ENCODE measurements at regions not wholly inside any gene's neighbourhood (a gene's known extent, or its start where the extent isn't known, plus 50 kb on each side); places are given as distances from the start of the nearest gene placed in this dataset.
A peak's percentile ranks its signal among the peaks of the same experiment; 100 is the strongest.

- 83 to 90% (median 86%) methylated on average over 6 to 14 of the region's 14 CpGs for WGBS, 4 donors
- Histone ChIP-seq H3K4me1 (replicated peaks in 1 of 2) (no peaks in the 10 kb centered on the region), H3K27me3 (no peaks in the 10 kb centered on the region), H3K4me3 (no peak overlapping the region), H3K36me3 (replicated peaks in 1 of 2) (no peaks in the 10 kb centered on the region), H3K9me3 (replicated peaks in 1 of 3) (no peaks in the 10 kb centered on the region), H3K27ac (no peak overlapping the region)
- peak in 4 of 7 donors; percentile 1 to 11 (median 10) for DNase-seq
- intact Hi-C loops (cut with DNase I): no loop called here
- no peak for TF ChIP-seq CTCF (IDR thresholded peaks at IDR 0.05)
- no peak for TF ChIP-seq POLR2A (IDR thresholded peaks at IDR 0.05)
These were observed 225.1 kb downstream of the SNRPN start for GRCh38 chr15:25179673-25180511.

- no peaks in the 10 kb centered on the region for H3K27me3 ChIP-seq
- WGBS, 4 donors: 40 to 77% (median 73%) methylated on average over 2 to 15 of the region's 15 CpGs
- no peak overlapping the region for H3K4me3 ChIP-seq
- H3K27ac ChIP-seq: no peak overlapping the region
- H3K4me1 ChIP-seq (replicated peaks in 1 of 2): no peaks in the 10 kb centered on the region
- TF ChIP-seq POLR2A (IDR thresholded peaks at IDR 0.05) (no peak), CTCF (IDR thresholded peaks at IDR 0.05) (no peak)
- intact Hi-C loops (cut with DNase I): no loop called here
- H3K36me3 ChIP-seq (replicated peaks in 1 of 2): no peaks in the 10 kb centered on the region
- H3K9me3 ChIP-seq (replicated peaks in 1 of 3): no peaks in the 10 kb centered on the region
- peak in 4 of 7 donors; percentile 1 to 14 (median 6) for DNase-seq
These were observed 226.0 kb downstream of the SNRPN start for GRCh38 chr15:25180606-25181292.

GRCh38 chr15:25181293-25182097 lies 226.7 kb downstream of the SNRPN start:
- no peaks in the 10 kb centered on the region for H3K4me1 ChIP-seq (replicated peaks in 1 of 2)
- H3K27me3 ChIP-seq: no peaks in the 10 kb centered on the region
- no peaks in the 10 kb centered on the region for H3K9me3 ChIP-seq (replicated peaks in 1 of 3)
- intact Hi-C loops (cut with DNase I): no loop called here
- H3K27ac ChIP-seq: no peak overlapping the region
- 84 to 89% (median 86%) methylated on average over 3 to 17 of the region's 17 CpGs for WGBS, 4 donors
- no peak overlapping the region for H3K4me3 ChIP-seq
- peak in 5 of 7 donors; percentile 1 to 13 (median 3) for DNase-seq
- H3K36me3 ChIP-seq (replicated peaks in 1 of 2): no peaks in the 10 kb centered on the region
- TF ChIP-seq CTCF (IDR thresholded peaks at IDR 0.05) (no peak), POLR2A (IDR thresholded peaks at IDR 0.05) (no peak)

GRCh38 chr15:25182098-25182478 lies 227.3 kb downstream of the SNRPN start:
- Histone ChIP-seq H3K9me3 (replicated peaks in 1 of 3) (no peaks in the 10 kb centered on the region), H3K27me3 (no peaks in the 10 kb centered on the region), H3K36me3 (replicated peaks in 1 of 2) (no peaks in the 10 kb centered on the region), H3K4me1 (replicated peaks in 1 of 2) (no peaks in the 10 kb centered on the region), H3K4me3 (no peak overlapping the region), H3K27ac (no peak overlapping the region)
- intact Hi-C loops (cut with DNase I): no loop called here
- no peak for TF ChIP-seq CTCF (IDR thresholded peaks at IDR 0.05)
- WGBS, 4 donors: 91 to 99% (median 94%) methylated on average over 5 to 6 of the region's 6 CpGs
- DNase-seq: peak in 3 of 7 donors; percentile 2 to 6 (median 3)
